LHCN-M2 (cell line): ENCODE measurements at regions not wholly inside any gene's neighbourhood (a gene's known extent, or its start where the extent isn't known, plus 50 kb on each side); places are given as distances from the start of the nearest gene placed in this dataset.

Source experiments
- DNase-seq: peaks from one replicate; pipeline ENCODE4 v3.0.0-alpha.2; 2012; ENCODE audit warnings: low read depth

GRCh38 chr5:125550274-125550673, 803.8 kb upstream of the ZNF608 start:
- DNase-seq = peak; percentile 83

GRCh38 chr5:125551246-125551645, 804.8 kb upstream of the ZNF608 start:
- peak; percentile 74 for DNase-seq

DNA sequence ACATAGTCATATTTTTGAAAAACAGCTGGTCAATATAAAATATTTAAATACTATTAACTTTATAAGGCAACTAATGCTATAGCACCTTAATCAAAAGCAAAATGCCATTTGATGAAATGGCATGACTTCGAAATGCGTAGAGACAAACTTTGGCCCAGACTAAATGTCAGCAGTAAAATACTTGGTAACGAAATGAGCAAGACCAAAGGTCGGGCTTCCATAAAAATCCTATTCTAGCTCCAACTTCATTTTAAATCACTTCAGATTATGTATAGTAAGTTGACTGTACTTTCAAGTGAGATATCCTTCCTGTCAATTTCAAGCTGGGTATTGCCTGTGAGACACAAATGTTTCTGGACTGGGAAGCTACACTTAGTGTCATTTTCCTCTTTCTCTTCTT, 805.4 kb upstream of the ZNF608 start:
- DNase-seq = no peak

- peak; percentile 53 for DNase-seq
Observed at GRCh38 chr5:125552486-125552885, 806.0 kb upstream of the ZNF608 start.

DNA sequence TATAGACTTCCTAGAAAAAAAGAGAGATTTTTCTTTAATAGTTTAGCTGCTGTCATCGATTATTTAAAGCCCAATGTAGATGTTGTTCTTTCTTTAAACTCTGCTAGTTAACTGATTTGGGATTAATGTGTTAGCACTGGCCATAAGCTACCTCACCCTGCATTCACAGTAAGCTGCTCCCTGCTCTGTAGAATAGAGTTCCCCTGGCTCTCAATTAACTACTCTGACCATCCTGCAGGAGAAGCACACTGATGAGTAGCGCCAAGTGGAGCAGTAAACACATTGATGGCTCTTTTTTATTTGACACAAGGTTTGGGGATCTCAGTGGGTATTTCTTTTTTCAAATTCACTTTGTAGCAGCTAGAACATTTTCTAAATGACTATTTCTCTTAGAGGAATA, 807.9 kb upstream of the ZNF608 start:
- DNase-seq = no peak

GRCh38 chr5:125555591-125555990, 809.2 kb upstream of the ZNF608 start:
- DNase-seq = no peak

- DNase-seq = no peak
Observed at GRCh38 chr5:125558016-125558415, 811.6 kb upstream of the ZNF608 start.

GRCh38 chr5:125558466-125558865, 812.0 kb upstream of the ZNF608 start:
- DNase-seq = peak; percentile 49

- DNase-seq = peak; percentile 95
Observed at GRCh38 chr5:125559296-125559695, 812.9 kb upstream of the ZNF608 start.

GRCh38 chr5:125560476-125561225, 814.2 kb upstream of the ZNF608 start:
- DNase-seq = no peak

- no peak for DNase-seq
Observed at GRCh38 chr5:125564317-125564975, 818.0 kb upstream of the ZNF608 start.

DNA sequence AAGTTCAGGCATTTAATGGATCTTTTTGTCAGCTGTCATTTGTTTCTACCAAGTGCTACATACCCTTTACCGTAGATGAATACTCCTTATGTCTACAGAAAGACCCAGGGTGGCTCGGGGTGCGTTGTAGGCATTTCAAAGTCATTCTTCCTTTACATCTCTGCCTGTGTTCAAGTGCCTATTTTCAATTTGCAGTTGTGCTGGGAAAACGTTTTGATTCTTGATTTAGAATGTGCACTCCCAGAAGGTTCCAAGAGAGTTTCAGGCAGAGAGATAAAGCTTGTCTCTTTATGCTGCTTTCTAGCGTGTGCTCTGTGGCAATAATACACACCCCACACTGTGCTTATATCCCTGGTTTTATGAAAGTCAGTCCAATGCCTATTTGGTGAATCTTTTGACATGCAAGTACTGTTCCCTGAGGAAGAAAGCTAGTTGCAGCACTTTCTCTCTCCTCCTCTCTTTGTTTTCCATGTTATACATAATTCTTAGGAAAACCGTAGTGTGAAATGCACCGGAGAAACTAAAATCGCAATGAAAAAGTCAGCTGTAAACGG, 828.1 kb upstream of the ZNF608 start:
- no peak for DNase-seq

DNA sequence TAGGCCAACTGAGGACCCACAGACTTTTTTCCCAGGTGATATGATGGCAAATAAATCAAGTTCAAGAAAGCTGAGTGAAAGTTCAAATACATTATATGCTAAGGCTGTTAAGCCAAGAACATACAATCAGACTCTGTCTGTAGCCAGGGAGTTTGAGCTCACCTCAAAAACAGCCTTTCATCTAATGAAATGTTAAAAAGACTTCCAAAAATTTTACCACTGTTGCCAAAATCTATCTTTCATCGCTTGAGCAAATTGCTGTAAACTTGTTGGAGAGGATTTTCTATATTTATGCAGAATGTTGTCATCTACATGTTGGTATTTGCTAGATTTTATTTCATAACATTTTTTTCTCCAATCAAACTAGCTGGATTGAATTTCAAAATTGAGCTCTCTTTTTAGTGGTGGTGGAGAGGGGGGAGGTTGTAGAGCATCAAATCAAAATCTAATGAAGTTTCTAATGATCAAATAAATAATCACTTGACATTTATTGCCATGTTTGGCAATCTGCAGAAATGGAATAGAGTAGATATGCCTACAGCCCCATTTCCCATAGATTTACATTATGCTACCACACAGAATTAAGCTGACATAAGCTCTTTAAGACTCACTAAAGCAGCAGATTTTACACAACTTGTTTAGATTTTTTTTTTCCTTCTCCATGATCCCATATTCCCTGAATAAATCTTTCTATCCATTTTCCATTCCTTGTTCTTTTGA, 828.9 kb upstream of the ZNF608 start:
- DNase-seq = no peak

GRCh38 chr5:125575891-125576505, 829.6 kb upstream of the ZNF608 start:
- peak; percentile 77 for DNase-seq

DNA sequence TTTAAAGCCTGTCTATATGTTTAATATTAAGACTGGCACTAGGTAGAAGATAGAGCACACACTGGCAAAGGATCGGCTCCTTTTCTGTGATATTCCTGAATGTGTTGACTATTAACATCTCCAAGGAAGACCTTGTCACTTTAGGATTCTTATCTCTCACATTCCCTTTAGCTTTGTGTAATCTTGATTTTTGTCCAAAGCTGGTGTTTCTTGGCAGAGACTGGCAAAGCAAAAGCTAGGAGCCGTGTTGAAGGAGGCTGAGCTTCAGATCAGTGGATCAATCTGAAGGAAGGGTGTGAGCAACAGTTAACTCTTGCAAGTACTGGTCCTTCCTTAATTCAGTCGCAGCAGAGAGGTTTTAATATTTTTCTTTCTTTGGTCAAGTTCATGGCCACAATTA, 830.4 kb upstream of the ZNF608 start:
- DNase-seq = no peak

DNA sequence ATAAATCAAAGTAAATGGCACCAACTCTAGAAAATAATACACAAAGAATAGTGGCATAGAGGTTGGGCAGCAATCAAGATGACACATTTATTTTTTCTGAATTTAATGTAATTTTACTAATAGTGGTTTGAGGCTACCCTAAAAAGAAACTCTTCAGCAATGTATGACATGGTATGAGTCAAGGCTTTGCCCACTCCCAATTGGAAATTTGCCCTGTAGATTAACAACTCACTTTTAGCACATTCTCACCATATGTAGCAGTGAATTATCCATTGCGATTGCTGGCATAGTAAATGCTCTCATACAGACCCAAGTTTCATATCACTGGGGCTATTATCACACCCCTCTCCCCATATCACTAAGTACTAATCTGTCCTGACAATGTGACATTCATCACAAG, 832.1 kb upstream of the ZNF608 start:
- DNase-seq = no peak

DNA sequence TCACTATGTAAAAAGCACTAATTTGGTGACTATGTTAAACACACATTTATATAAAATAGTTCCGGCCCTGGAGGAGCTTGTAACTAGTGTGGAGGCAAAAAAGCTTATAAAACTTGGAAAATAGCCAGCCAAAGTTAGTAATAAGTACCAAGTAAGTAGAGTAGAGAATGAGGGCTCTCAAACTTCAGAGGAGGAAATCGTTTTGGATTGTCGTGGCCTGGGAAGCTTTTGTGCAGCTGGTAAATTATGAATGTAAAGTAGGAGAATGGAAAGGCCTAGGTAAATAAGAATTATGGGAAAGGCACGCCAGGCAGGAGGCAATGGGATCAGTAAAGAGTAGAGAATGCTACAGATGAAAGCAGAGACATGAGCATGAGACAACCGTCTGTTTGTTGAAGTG, 832.7 kb upstream of the ZNF608 start:
- DNase-seq = no peak

GRCh38 chr5:125581311-125581710, 834.9 kb upstream of the ZNF608 start:
- DNase-seq = no peak

DNA sequence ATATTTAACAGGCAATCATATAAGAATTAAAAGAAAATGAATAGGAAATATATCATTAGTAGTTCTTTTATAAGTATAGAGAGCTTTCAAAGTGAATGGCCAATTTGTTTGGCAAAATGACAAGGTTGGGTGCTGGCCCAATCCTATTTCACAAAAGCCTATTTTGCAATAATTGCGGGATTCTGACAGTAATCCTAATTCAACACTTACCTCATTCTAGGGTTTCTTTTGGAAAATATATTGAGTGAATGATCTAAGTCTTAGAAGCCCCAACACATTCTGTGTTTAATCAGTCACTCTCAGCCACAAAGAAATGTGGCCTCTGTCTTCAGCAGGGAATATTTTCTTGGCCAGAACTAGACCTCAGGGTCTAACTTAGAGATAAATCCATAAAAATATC, 835.9 kb upstream of the ZNF608 start:
- no peak for DNase-seq

DNA sequence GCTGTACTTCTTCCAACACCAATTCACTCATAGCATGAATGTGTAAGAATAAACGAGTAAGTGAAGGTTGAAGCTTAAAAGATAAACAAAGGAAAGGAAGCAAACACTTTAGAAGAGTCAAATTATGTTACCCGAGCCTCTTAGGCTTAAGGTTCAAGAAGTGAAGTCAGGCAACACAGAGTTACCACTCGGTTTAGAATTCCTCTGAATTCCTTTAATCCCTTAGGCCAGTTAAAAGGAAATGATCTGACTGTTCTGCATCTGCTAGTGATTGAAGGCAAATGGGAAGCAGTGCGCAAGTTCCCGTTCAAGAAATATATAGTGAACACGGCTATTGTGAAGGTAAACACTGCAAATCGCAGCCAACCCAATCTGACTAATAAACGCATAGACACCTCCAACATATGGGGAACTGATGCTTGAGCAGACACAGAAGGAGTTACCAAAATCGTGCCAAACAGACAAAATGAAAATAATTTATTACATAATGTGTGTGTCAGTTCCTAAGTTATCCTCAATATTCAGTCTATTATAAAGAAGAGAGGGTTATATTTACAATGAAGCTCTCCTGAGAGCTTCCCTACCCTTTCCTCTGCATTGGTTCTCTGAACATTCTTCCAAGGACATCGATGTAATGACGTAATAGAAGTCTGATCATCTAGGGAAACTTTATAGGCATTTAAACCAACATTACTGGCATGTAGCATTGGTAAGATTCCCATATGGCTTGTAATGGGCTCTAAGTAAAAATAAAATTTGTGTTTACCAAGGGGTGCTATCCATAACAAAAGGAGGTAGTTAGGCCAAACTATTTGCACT, 837.1 kb upstream of the ZNF608 start:
- no peak for DNase-seq

DNA sequence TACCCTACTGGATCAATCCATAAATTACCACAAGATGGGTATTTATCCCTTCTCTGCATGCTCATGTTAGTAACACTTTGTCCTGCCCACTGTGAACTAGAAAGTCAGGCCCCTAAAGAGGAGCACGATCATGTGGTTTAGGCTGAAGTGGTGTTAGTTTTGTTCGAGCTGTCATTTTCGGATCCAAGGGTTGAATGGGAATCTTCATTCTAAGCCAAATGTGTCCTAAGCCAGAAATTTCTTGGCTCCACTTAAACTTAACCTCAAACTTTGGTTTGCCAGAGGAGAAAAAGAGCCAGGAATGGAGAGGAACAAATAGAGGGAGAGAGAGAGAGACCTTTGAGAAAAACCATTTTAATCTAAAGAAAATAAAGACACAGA, 837.7 kb upstream of the ZNF608 start:
- no peak for DNase-seq
